ENCODE measurements at regions not wholly inside any gene's neighbourhood (a gene's known extent, or its start where the extent isn't known, plus 50 kb on each side); places are given as distances from the start of the nearest gene placed in this dataset.

GRCh38 chr13:78198419-78198818, 279.8 kb upstream of the EDNRB start:
- Histone ChIP-seq H3K36me3 (ENCODE audit: control insufficient read depth in 2 of 2, extremely low read depth in 1 of 2, insufficient read depth in 2 of 2, low read length in 2 of 2) (no peaks in the 10 kb centered on the region), H4K20me1 (replicated peaks; ENCODE audit: control insufficient read depth, extremely low read depth, insufficient read depth, low read length) (no peaks in the 10 kb centered on the region), H3K4me2 (ENCODE audit: insufficient read depth, low read length) (no peak overlapping the region), H3K4me3 (replicated peaks in 1 of 3; ENCODE audit: insufficient read depth in 1 of 3, low read depth in 1 of 3, low read length in 3 of 3) (no peak overlapping the region), H3K9me3 (replicated peaks; ENCODE audit: control insufficient read depth, insufficient read depth, low read length) (no peaks in the 10 kb centered on the region), H3K27ac (ENCODE audit: insufficient read depth, low read depth, low read length) (no peak overlapping the region), H3K79me2 (ENCODE audit: control insufficient read depth, insufficient read depth, low read length) (no peaks in the 10 kb centered on the region), H3K27me3 (ENCODE audit: control insufficient read depth in 2 of 2, insufficient read depth in 2 of 2, low read length in 2 of 2) (peaks cover 2 to 3% of the 10 kb centered on the region in 2 experiments), H3K9ac (replicated peaks; ENCODE audit: extremely low read depth, insufficient read depth, low read length) (no peak overlapping the region), H2AFZ (ENCODE audit: low read depth, low read length) (no peak overlapping the region), H3K4me1 (ENCODE audit: control insufficient read depth, extremely low read depth, insufficient read depth, low read length) (no peaks in the 10 kb centered on the region), H3K9me1 (replicated peaks; ENCODE audit: control insufficient read depth, extremely low read depth, insufficient read depth, low read length) (no peaks in the 10 kb centered on the region)
- FAIRE-seq (no peak), DNase-seq (ENCODE audit: low read depth, low spot score) (no peak)
- ChIA-PET CTCF (interaction anchor here (0.8 kb wide), 1 partner anchor 43 kb away, joined by 3 read pairs; no protein-coding TSS in a partner anchor), POLR2A (no interaction called here)
- no TSS peak for BruUV-seq (replicated peaks)
- TF ChIP-seq MAX (IDR thresholded peaks at IDR 0.05; ENCODE audit: insufficient read depth, insufficient read length) (no peak), CTCF (IDR thresholded peaks at IDR 0.05; ENCODE audit: extremely low read depth in 1 of 2, insufficient read depth in 1 of 2, low read depth in 1 of 2, low read length in 2 of 2) (no peak), EZH2 (IDR thresholded peaks at IDR 0.05; ENCODE audit: borderline replicate concordance, low read depth, low read length, severe bottlenecking) (no peak), POLR2A (IDR thresholded peaks at IDR 0.05; ENCODE audit: low read depth, low read length) (no peak), POLR2AphosphoS5 (IDR thresholded peaks at IDR 0.05; ENCODE audit: insufficient read depth, low read depth, low read length) (no peak), MYC (IDR thresholded peaks at IDR 0.05; ENCODE audit: low read depth, low read length) (no peak), GATA2 (IDR thresholded peaks at IDR 0.05; ENCODE audit: insufficient read depth, insufficient read length, low read depth, low read length) (no peak), JUN (IDR thresholded peaks at IDR 0.05; ENCODE audit: borderline replicate concordance, insufficient read depth, insufficient read length, low read depth) (no peak), FOS (IDR thresholded peaks at IDR 0.05; ENCODE audit: borderline replicate concordance, insufficient read depth, low read length) (no peak)
- intact Hi-C loops (cut with micrococcal nuclease) = no loop called here
- dilution Hi-C loops (cut with MboI; ENCODE audit: extremely low pct_ligation_motif_present, low sequenced_read_pairs) = no loop called here
